Transverse colon (tissue), 3 donors: ENCODE measurements at regions not wholly inside any gene's neighbourhood (a gene's known extent, or its start where the extent isn't known, plus 50 kb on each side); places are given as distances from the start of the nearest gene placed in this dataset.

Source experiments
- POLR2A ChIP-seq: fragments of 450-650 bp; IDR thresholded peaks from one replicate; pipeline ENCODE4 v1.6.1; 2016; ENCODE audit warnings: antibody characterized with exemption, mild to moderate bottlenecking, moderate library complexity
- TF ChIP-seq, protein P1 (sequence below), 5 experiments: fragments of 200-600 bp in 3 of 5; fragments of 450-650 bp in 2 of 5; sonication (generic) in 3 of 5; IDR thresholded peaks; 1 replicate in 2 of 5; 2 replicates in 3 of 5; pipeline ENCODE4 v1.5.1; 2016 to 2017; ENCODE audit warnings: antibody characterized with exemption in 5 of 5, inconsistent platforms in 3 of 5, mild to moderate bottlenecking in 2 of 5, moderate library complexity in 1 of 5

DNA sequence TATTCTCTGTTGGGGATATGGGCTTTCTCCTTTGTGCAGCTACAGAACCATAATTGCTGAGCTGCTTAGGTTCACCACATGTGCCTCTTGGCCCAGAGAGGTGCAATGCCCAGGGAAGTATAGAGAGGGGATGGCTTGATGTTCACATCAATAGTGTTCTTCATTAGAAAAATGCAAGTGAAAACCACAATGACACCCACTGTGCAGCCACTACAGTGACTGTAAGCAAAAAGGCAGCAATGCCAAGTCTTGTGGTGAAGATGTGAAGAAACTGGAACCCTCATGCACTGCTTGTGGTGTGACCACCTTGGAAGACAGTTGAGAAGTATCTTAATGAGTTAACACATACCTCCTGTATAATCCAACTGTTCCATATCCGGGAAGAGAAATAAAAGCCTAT lies 318.9 kb upstream of the ZMIZ1 start:
- TF ChIP-seq, protein P1, sequence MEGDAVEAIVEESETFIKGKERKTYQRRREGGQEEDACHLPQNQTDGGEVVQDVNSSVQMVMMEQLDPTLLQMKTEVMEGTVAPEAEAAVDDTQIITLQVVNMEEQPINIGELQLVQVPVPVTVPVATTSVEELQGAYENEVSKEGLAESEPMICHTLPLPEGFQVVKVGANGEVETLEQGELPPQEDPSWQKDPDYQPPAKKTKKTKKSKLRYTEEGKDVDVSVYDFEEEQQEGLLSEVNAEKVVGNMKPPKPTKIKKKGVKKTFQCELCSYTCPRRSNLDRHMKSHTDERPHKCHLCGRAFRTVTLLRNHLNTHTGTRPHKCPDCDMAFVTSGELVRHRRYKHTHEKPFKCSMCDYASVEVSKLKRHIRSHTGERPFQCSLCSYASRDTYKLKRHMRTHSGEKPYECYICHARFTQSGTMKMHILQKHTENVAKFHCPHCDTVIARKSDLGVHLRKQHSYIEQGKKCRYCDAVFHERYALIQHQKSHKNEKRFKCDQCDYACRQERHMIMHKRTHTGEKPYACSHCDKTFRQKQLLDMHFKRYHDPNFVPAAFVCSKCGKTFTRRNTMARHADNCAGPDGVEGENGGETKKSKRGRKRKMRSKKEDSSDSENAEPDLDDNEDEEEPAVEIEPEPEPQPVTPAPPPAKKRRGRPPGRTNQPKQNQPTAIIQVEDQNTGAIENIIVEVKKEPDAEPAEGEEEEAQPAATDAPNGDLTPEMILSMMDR (IDR thresholded peaks at IDR 0.05), result no peak
- TF ChIP-seq POLR2A, result no peak
